KG1 (cell line): ENCODE measurements at regions not wholly inside any gene's neighbourhood (a gene's known extent, or its start where the extent isn't known, plus 50 kb on each side); places are given as distances from the start of the nearest gene placed in this dataset.

Source experiments
- DNase-seq: peaks from one replicate; lab custom pipeline; 2025; lab: John Stamatoyannopoulos, UW

GRCh38 chr7:136066304-136067143, 89.4 kb upstream of the MTPN start:
- no peak for DNase-seq

GRCh38 chr7:136064627-136065237, 87.6 kb upstream of the MTPN start:
- no peak for DNase-seq

- no peak for DNase-seq
Observed at GRCh38 chr7:136064081-136064480, 86.9 kb upstream of the MTPN start.

- DNase-seq = no peak
Observed at GRCh38 chr7:136063326-136063666, 86.1 kb upstream of the MTPN start.

- no peak for DNase-seq
Observed at GRCh38 chr7:136062625-136063325, 85.6 kb upstream of the MTPN start.

GRCh38 chr7:136061433-136061832, 84.3 kb upstream of the MTPN start:
- no peak for DNase-seq

- no peak for DNase-seq
Observed at GRCh38 chr7:136058546-136058945, 81.4 kb upstream of the MTPN start.

GRCh38 chr7:136057509-136057908, 80.3 kb upstream of the MTPN start:
- DNase-seq = no peak

GRCh38 chr7:136056651-136057231, 79.6 kb upstream of the MTPN start:
- no peak for DNase-seq

- DNase-seq = no peak
Observed at GRCh38 chr7:136055266-136055665, 78.1 kb upstream of the MTPN start.

- no peak for DNase-seq
Observed at GRCh38 chr7:136053689-136054485, 76.7 kb upstream of the MTPN start.

GRCh38 chr7:136051203-136051928, 74.2 kb upstream of the MTPN start:
- no peak for DNase-seq

GRCh38 chr7:136050462-136050847, 73.3 kb upstream of the MTPN start:
- no peak for DNase-seq

GRCh38 chr7:136049818-136050461, 72.8 kb upstream of the MTPN start:
- DNase-seq = no peak

GRCh38 chr7:136049117-136049516, 72.0 kb upstream of the MTPN start:
- DNase-seq = no peak

- DNase-seq = no peak
Observed at GRCh38 chr7:136046548-136046947, 69.4 kb upstream of the MTPN start.

GRCh38 chr7:136045992-136046391, 68.8 kb upstream of the MTPN start:
- no peak for DNase-seq

GRCh38 chr7:136045181-136045580, 68.0 kb upstream of the MTPN start:
- DNase-seq = no peak

GRCh38 chr7:136039577-136040345, 62.6 kb upstream of the MTPN start:
- no peak for DNase-seq

GRCh38 chr7:136036336-136036735, 59.2 kb upstream of the MTPN start:
- no peak for DNase-seq
